Urinary bladder (tissue), 3 donors: ENCODE measurements at regions not wholly inside any gene's neighbourhood (a gene's known extent, or its start where the extent isn't known, plus 50 kb on each side); places are given as distances from the start of the nearest gene placed in this dataset.
A peak's percentile ranks its signal among the peaks of the same experiment; 100 is the strongest.
"Not testable (repeated sequence)": the region's sequence is repeated elsewhere in the genome, so short reads cannot be mapped to it uniquely, and the experiment has no call there.

ENCODE experiments used
- DNase-seq: peaks from one replicate; pipeline ENCODE4 v3.0.0-alpha.2; 2015; ENCODE audit errors: extremely low spot score
- H3K27ac ChIP-seq: one replicate; pipeline ENCODE4 v1.5.1; 2013; ENCODE audit warnings: low read depth, mild to moderate bottlenecking, moderate library complexity
- H3K36me3 ChIP-seq: one replicate; pipeline ENCODE4 v1.6.1; 2013; ENCODE audit warnings: mild to moderate bottlenecking, moderate library complexity; ENCODE audit not compliant: insufficient read depth
- H3K4me1 ChIP-seq: one replicate; pipeline ENCODE4 v1.6.1; 2013; ENCODE audit warnings: mild to moderate bottlenecking, moderate library complexity; ENCODE audit not compliant: insufficient read depth
- H3K4me3 ChIP-seq: one replicate; pipeline ENCODE4 v1.5.1; 2013; ENCODE audit warnings: low read depth, low read length
- WGBS: extraction: QIAGEN DNeasy Blood & Tissue Kit; methylation state at CpG from one replicate; pipeline ENCODE4 v1.1.7; 2013; 5-methylcytosine and 5-hydroxymethylcytosine counted together
- donor health status: healthy with polysubstance abuse.
- donor health status: healthy.

DNA sequence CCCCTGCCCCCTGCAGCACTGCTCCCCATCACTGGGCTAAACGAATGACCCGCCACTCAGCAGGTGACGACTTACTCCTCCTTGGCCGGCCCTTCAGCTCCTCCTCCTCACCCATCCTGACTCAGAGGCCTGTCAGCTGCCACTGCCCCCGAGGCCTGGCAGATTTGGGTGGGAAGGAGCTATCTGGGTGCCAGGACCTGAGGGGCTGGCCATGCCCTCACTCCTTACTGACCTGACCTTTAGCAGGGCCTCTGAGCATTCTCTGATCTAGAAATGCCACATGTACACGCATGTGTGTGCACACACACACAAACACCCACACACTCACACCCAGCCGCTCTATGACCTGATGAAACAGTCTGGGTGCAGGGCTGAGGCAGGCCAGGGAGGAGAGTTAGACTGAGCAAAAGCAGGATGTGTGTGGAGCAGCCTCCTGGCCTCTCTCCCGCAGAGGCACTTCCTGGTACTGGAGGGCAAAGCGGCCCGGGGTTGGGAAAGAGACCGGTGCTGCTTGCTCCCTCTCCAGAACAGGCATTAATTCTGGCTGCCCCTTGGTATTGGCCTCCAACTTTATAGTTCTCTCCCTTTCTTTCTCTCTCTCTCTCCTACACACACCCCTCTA, 68.0 kb downstream of the ZFP36L2 start:
- Histone ChIP-seq H3K4me1 (no peaks in the 10 kb centered on the region), H3K27ac (peak overlapping the region; percentile 91), H3K4me3 (no peak overlapping the region), H3K36me3 (no peaks in the 10 kb centered on the region)
- 41% methylated on average over 11 of the region's 11 CpGs for WGBS
- DNase-seq = no peak

DNA sequence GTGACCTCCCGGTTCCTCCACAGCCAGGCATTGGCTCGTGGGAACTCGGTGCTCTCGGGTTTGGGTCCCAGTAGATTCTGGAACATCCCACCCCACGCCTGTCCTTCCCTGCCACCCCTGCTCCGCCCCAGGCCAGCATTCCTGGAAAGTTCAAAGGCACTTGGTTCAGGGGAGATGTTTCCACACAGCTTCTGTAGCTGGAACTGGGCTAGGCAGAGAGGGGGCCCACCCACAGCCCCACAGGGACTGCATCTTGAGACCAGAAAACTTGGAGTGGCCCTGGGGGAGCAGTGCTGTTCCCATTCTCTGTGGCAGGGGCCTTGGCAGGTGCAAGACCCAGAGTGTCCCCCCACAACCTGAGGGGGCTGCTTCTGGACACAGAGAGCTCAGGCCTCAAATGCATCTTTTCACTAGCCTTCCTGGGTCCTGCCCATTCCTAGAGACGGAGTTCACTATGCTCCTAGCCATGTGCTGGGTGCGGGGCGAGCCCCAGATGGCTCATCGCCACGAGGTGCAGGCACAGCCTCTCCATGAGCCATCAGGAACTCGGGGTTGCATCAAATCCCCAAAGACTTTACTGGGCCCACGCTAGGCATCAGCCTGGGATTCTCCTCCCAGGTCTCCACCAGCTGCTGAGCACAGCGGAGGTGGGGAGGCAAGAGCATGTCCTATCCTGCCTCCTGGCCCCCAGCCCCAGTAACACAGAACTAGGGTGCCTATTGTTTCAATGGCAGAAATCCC, 68.7 kb downstream of the ZFP36L2 start:
- Histone ChIP-seq H3K36me3 (no peaks in the 10 kb centered on the region), H3K4me3 (no peak overlapping the region), H3K27ac (peak overlapping the region; percentile 13), H3K4me1 (no peaks in the 10 kb centered on the region)
- 84% methylated on average over 14 of the region's 14 CpGs for WGBS
- no peak for DNase-seq

DNA sequence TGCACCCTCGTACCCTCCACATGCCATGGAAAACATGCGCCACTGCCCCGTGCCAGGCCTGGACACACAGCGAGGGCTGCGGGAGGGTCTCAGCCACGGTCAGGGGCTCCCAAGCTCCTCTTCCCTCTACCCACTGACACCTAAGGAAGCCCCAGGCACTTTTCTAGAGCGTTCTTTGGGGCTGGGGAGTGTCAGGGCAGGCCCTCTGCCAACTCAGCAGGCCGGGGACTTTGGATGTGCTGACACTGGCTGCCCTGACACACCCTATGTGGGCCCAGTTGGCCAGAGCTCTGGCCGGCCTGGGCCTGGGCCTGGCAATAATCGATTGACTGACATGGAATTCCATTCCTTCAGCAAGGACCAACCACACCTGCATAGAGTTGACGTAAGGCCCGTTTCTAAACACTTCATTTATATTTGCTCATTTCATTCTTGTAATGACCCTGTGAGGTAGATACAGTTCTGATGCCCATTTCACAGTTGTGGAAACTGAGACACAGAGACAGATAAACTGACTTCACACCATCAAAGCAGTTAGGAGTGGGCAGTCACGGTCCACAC, 70.5 kb downstream of the ZFP36L2 start:
- Histone ChIP-seq H3K36me3 (no peaks in the 10 kb centered on the region), H3K4me1 (no peaks in the 10 kb centered on the region), H3K4me3 (no peak overlapping the region), H3K27ac (no peak overlapping the region)
- no peak for DNase-seq
- 93% methylated on average over 13 of the region's 13 CpGs for WGBS

DNA sequence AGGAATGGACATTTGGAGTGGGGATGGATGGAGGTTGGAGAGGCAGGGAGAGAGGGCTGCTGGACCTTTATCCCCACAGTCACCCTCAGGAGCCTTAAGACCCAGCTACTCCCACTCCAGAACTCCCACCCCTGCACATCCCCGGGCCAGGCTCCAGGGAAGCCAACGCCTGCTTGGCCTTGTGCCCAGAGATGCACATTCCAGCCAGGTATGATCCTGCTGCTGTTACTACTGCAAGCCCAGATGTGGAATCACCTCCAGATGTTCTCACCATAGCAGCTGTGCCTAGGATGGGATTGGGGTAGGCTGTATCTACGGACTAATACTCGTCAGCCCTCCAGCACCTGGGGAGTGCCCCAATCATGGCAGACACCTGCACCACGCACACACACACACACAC, 71.7 kb downstream of the ZFP36L2 start:
- no peak overlapping the region for H3K4me3 ChIP-seq
- H3K4me1 ChIP-seq = no peaks in the 10 kb centered on the region
- 72% methylated on average over 5 of the region's 5 CpGs for WGBS
- no peak for DNase-seq
- no peak overlapping the region for H3K27ac ChIP-seq
- H3K36me3 ChIP-seq = no peaks in the 10 kb centered on the region

DNA sequence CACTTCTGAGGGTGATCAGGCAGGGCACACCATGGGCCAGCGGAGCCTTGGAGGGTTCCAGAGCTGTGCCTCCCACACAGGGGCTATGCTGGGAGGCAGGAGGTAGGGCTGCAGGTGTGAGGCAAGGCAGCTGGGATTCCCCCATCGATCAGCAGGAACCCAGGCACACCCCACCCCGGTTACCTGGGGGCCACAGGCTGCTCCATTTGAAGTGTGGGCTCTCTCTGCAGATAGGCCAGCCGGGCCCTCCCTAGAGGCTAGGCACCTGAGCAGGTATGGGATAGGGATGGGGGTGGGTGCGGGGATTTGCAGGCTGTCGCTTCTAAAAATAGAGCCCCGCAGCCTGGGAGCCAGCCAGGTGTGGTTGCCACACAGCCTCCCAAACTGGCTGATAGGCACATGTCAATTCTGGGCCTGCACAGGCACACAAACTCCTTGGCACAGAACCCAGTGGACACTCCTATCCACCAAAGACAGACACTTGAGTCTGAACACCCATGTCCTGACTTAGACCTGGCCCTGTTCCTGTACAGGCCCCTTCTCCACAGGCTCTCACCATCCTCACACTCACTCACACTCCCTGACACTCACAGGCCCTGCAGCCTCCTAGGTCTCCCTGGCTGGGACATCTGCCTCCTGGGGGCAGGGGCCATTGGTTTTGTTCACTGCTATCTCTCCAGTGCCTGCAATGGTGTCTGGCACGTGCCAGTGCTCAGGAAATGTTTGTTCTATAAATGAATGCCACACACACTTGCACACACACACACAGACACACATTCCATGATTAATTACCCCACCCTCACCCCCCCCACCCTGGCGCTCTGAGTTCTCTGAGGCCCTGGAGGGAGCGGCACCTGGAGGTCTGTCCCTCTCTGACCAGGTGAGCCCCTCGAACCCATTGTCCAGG, 73.4 kb downstream of the ZFP36L2 start:
- H3K27ac ChIP-seq = no peak overlapping the region
- WGBS = 84% methylated on average over 11 of the region's 11 CpGs
- H3K4me1 ChIP-seq = no peaks in the 10 kb centered on the region

DNA sequence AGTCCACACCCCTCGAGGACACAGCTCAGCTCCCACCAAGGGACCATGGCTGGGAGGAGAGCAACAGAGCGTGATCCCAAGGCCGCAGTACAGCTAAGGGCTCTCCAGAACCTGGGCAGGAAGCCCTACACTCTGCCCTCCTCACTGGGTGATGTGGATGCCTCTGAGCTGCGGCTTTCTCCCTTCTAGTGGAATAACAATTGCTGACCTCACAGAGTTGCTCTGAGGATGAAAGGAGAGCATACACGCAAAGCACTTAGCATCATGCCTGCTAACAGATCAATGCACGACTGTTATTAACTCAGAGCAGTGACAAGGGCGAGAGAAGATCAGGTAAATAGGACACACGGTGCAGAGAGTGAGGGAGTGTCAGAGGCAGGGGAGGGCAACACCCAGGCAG, 74.2 kb downstream of the ZFP36L2 start:
- Histone ChIP-seq H3K36me3 (no peaks in the 10 kb centered on the region), H3K27ac (no peak overlapping the region), H3K4me1 (no peaks in the 10 kb centered on the region), H3K4me3 (no peak overlapping the region)
- 92% methylated on average over 8 of the region's 8 CpGs for WGBS
- DNase-seq = no peak

More for the DNA sequence above, 73.4 kb downstream of the ZFP36L2 start:
- Histone ChIP-seq H3K4me3 (no peak overlapping the region), H3K36me3 (no peaks in the 10 kb centered on the region)
- DNase-seq = no peak

DNA sequence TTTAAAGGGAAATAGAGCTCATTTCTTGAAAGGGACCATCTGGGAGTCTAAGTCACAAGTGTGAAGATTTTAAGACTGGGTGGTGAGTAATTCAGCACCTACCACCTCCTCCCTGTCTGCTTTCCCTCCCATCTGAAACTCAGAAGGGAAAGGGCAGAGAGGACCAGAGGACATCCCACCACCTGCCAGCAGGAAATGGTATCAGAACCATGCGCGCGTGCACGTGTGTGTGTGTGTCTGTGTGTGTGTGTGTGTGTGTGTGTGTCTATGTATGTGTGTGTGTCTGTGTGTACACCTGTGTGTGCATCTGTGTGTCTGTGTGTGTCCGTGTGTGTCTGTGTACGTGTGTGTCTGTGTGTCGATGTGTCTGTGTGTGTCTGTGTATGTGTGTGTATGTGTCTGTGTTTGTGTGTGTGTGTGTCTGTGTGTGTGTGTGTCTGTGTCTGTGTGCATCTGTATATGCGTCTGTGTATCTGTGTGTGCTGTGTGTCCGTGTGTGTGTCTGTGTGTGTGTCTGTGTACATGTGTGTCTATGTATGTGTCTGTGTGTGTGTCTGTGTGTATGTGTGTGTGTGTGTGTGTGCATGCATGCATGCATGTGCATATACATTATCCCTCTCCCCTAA, 76.8 kb downstream of the ZFP36L2 start:
- no peak for DNase-seq
- Histone ChIP-seq H3K4me1 (no peaks in the 10 kb centered on the region), H3K4me3 (no peak overlapping the region), H3K36me3 (no peaks in the 10 kb centered on the region), H3K27ac (no peak overlapping the region)
- WGBS = 86% methylated on average over 9 of the region's 9 CpGs

DNA sequence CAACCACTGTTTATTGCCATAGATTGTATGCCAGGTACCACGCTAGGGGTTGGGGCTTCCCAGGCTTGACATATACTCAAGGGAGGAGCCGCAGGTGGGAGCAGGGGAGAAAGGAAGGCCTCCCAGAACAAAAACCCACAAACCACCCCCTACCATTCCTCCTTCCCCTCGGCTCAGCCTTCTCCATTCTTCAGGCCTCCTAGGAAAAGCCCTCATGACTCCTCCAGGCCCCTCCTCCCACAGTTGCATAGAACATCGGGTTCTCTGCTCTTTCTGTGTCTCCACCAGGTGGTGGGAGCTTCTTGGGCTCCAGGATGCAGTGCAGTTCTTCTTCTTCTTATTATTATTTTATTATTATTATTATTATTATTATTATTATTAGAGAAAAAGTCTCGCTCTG, 80.3 kb downstream of the ZFP36L2 start:
- Histone ChIP-seq H3K36me3 (no peaks in the 10 kb centered on the region), H3K4me1 (no peaks in the 10 kb centered on the region), H3K4me3 (no peak overlapping the region), H3K27ac (no peak overlapping the region)
- 87% methylated on average over 5 of the region's 5 CpGs for WGBS
- no peak for DNase-seq

DNA sequence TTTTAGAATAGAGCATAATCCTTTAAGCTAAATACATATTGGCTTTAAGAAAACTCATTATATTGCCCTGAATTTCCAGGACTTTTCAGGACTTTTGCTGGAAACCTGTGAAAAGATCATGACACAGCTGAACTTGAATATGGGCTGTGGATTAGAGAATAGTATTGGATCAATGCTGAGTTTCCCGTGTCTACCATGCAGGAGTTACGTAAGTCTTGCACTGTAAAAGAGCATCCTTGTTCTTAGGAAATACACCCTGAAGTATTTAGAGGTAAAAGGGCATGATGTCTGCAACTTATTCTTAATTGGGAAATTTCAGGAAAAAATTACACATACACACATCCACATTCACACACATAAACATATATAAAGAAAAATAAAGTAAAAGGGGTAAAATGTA, 82.1 kb downstream of the ZFP36L2 start:
- 85% methylated on average over 2 of the region's 2 CpGs for WGBS
- Histone ChIP-seq H3K27ac (no peak overlapping the region), H3K36me3 (no peaks in the 10 kb centered on the region), H3K4me3 (no peak overlapping the region), H3K4me1 (no peaks in the 10 kb centered on the region)
- no peak for DNase-seq

DNA sequence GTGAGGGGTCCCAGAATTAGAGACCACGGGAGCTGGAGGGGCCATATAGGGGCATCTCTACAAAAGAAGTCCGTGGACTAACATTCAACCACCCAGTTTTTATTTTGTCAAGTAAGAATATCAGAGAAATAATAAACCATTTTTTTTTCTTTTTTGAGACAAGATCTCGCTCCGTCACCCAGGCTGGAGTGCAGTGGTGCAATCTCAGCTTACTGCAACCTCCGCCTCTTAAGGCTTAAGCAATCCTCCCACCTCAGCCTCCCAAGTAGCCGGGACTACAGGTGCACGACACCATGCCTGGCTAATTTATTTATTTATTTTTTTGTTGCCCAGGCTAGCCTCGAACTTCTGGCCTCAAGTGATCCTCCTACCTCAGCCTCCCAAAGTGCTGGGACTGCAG, 82.7 kb downstream of the ZFP36L2 start:
- 84% methylated on average over 8 of the region's 8 CpGs for WGBS
- no peaks in the 10 kb centered on the region for H3K36me3 ChIP-seq
- H3K4me1 ChIP-seq = no peaks in the 10 kb centered on the region
- H3K4me3 ChIP-seq = no peak overlapping the region
- H3K27ac ChIP-seq = no peak overlapping the region
- no peak for DNase-seq

DNA sequence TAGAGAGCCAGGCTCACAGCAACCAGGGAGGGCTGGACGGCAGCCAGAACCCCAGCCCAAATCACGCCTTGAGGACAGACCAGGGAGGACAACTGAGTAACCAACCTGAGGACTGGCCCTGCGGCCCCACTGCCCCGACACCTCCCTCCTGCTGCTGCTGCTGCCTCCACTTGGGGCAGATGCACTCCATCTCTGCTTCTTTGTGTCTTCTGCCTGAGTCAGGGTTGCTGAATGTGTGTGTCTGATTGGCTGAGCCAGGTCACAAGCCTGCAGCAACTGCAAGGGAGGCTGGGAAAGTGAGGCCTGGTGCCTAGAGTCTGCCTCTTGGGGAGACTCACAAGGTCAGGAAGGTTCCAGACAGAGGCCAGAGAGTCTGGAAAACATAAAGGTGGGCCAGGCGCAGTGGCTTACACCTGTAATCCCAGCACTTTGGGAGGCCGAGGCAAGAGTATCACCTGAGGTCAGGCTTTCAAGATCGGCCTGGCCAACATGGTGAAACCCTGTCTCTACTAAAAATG, 83.4 kb downstream of the ZFP36L2 start:
- no peaks in the 10 kb centered on the region for H3K4me1 ChIP-seq
- no peak overlapping the region for H3K27ac ChIP-seq
- no peak overlapping the region for H3K4me3 ChIP-seq
- WGBS = 96% methylated on average over 7 of the region's 7 CpGs
- DNase-seq = no peak
- H3K36me3 ChIP-seq = no peaks in the 10 kb centered on the region

DNA sequence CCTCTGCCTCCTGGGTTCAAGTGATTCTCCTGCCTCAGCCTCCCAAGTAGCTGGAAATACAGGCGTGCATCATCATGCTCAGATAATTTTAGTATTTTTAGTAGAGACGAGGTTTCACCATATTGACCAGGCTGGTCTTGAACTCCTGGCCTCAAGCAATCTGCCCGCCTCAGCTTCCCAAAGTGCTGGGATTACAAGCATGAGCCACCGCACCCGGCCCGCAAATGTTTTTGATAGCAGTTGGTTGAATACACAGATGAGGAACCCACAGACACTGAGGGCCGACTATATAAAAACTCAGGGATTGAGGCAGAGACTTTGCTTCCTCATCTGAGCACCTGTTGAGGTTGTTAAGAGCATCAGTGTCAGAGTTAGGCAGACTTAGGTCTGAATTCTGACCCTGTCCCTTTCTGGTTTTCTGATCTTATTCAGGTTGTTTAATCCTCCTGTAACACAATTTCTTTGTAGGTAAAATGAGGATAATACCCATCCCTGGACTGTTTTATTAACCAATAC, 84.7 kb downstream of the ZFP36L2 start:
- H3K36me3 ChIP-seq, H3K4me1 ChIP-seq, H3K4me3 ChIP-seq, H3K27ac ChIP-seq, DNase-seq: not testable (repeated sequence)
- 95% methylated on average over 7 of the region's 7 CpGs for WGBS
